Osteocyte (in vitro differentiated cells): ENCODE measurements at regions not wholly inside any gene's neighbourhood (a gene's known extent, or its start where the extent isn't known, plus 50 kb on each side); places are given as distances from the start of the nearest gene placed in this dataset.
A peak's percentile ranks its signal among the peaks of the same experiment; 100 is the strongest.

Experiments used
- DNase-seq: peaks from one replicate; pipeline ENCODE4 v3.0.0; 2021; ENCODE audit warnings: mixed read lengths; ENCODE audit not compliant: unreplicated experiment; ENCODE audit errors: extremely low spot score
- H3K27ac Mint-ChIP-seq: one replicate; pipeline ENCODE4 v1.8.0; 2021; ENCODE audit warnings: mild to moderate bottlenecking, mixed read lengths; ENCODE audit not compliant: unreplicated experiment
- H3K27me3 Mint-ChIP-seq: one replicate; pipeline ENCODE4 v1.8.0; 2021; ENCODE audit warnings: mixed read lengths; ENCODE audit not compliant: unreplicated experiment
- H3K36me3 Mint-ChIP-seq: one replicate; pipeline ENCODE4 v1.8.0; 2021; ENCODE audit warnings: mixed read lengths; ENCODE audit not compliant: unreplicated experiment
- H3K4me1 Mint-ChIP-seq: one replicate; pipeline ENCODE4 v1.8.0; 2021; ENCODE audit warnings: mixed read lengths; ENCODE audit not compliant: unreplicated experiment
- H3K4me3 Mint-ChIP-seq: one replicate; pipeline ENCODE4 v1.8.0; 2021; ENCODE audit warnings: mild to moderate bottlenecking, moderate library complexity, mixed read lengths; ENCODE audit not compliant: unreplicated experiment
- H3K9me3 Mint-ChIP-seq: one replicate; pipeline ENCODE4 v1.8.0; 2021; ENCODE audit warnings: mixed read lengths; ENCODE audit not compliant: unreplicated experiment
- CTCF ChIP-seq: fragments of 200-600 bp; sonication (generic); IDR thresholded peaks from 2 replicates; pipeline ENCODE4 v1.5.0; 2021; ENCODE audit warnings: antibody characterized with exemption, mild to moderate bottlenecking, moderate library complexity

GRCh38 chr6:154570505-154570904 lies 60.0 kb upstream of the CNKSR3 start:
- no peaks in the 10 kb centered on the region for H3K27me3 Mint-ChIP-seq
- H3K36me3 Mint-ChIP-seq: no peaks in the 10 kb centered on the region
- no peaks in the 10 kb centered on the region for H3K9me3 Mint-ChIP-seq
- TF ChIP-seq CTCF: no peak
- H3K4me1 Mint-ChIP-seq: peaks cover 4% of the 10 kb centered on the region
- H3K27ac Mint-ChIP-seq: no peak overlapping the region
- DNase-seq: no peak
- no peak overlapping the region for H3K4me3 Mint-ChIP-seq

- no peaks in the 10 kb centered on the region for H3K36me3 Mint-ChIP-seq
These were observed 62.1 kb upstream of the CNKSR3 start for GRCh38 chr6:154572556-154572955.

GRCh38 chr6:154578004-154578559 lies 67.6 kb upstream of the CNKSR3 start:
- Mint-ChIP-seq H3K27me3 (no peaks in the 10 kb centered on the region), H3K9me3 (peaks cover 8% of the 10 kb centered on the region), H3K27ac (no peak overlapping the region), H3K36me3 (peaks cover 5% of the 10 kb centered on the region), H3K4me3 (no peak overlapping the region), H3K4me1 (no peaks in the 10 kb centered on the region)
- DNase-seq: peak; percentile 10
- TF ChIP-seq CTCF: no peak

More at GRCh38 chr6:154572556-154572955, 62.1 kb upstream of the CNKSR3 start:
- Mint-ChIP-seq H3K27ac (no peak overlapping the region), H3K4me3 (no peak overlapping the region), H3K27me3 (no peaks in the 10 kb centered on the region), H3K4me1 (peaks cover 4% of the 10 kb centered on the region), H3K9me3 (no peaks in the 10 kb centered on the region)
- no peak for TF ChIP-seq CTCF
- peak; percentile 34 for DNase-seq

GRCh38 chr6:154579046-154579445 lies 68.6 kb upstream of the CNKSR3 start:
- H3K36me3 Mint-ChIP-seq: peaks cover 5% of the 10 kb centered on the region
- DNase-seq: no peak
- TF ChIP-seq CTCF: no peak
- no peak overlapping the region for H3K4me3 Mint-ChIP-seq
- H3K27me3 Mint-ChIP-seq: no peaks in the 10 kb centered on the region
- H3K9me3 Mint-ChIP-seq: peaks cover 8% of the 10 kb centered on the region
- no peaks in the 10 kb centered on the region for H3K4me1 Mint-ChIP-seq
- no peak overlapping the region for H3K27ac Mint-ChIP-seq

- Mint-ChIP-seq H3K36me3 (peaks cover 5% of the 10 kb centered on the region), H3K27me3 (no peaks in the 10 kb centered on the region), H3K4me1 (no peaks in the 10 kb centered on the region), H3K4me3 (no peak overlapping the region), H3K9me3 (peaks cover 8% of the 10 kb centered on the region), H3K27ac (no peak overlapping the region)
- DNase-seq: no peak
- TF ChIP-seq CTCF: no peak
These were observed 69.0 kb upstream of the CNKSR3 start for GRCh38 chr6:154579485-154579884.
